ENCODE measurements at regions not wholly inside any gene's neighbourhood (a gene's known extent, or its start where the extent isn't known, plus 50 kb on each side); places are given as distances from the start of the nearest gene placed in this dataset.

DNA sequence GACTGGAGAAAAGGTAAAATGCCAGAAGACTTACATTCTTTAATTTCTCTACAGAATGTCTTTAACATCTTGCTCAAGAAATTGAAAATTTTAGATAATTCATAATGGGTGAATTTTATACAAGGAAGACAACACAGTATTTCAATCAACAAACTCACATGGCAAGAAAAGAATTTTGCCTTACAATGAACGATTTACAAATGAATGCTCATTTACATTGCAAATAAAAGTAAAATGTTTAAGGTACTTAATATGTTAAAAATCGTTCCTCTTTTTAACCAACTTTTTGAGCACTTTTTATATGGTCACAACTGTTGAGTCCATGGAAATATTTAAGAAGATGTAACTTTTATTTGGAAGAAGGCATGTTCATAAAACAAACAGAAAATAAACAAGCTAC is 174.8 kb upstream of the UBE2E2 start:
- TF ChIP-seq, protein P1, sequence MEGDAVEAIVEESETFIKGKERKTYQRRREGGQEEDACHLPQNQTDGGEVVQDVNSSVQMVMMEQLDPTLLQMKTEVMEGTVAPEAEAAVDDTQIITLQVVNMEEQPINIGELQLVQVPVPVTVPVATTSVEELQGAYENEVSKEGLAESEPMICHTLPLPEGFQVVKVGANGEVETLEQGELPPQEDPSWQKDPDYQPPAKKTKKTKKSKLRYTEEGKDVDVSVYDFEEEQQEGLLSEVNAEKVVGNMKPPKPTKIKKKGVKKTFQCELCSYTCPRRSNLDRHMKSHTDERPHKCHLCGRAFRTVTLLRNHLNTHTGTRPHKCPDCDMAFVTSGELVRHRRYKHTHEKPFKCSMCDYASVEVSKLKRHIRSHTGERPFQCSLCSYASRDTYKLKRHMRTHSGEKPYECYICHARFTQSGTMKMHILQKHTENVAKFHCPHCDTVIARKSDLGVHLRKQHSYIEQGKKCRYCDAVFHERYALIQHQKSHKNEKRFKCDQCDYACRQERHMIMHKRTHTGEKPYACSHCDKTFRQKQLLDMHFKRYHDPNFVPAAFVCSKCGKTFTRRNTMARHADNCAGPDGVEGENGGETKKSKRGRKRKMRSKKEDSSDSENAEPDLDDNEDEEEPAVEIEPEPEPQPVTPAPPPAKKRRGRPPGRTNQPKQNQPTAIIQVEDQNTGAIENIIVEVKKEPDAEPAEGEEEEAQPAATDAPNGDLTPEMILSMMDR (tag by site-specific recombination; IDR thresholded peaks at IDR 0.05): no peak
- TF ChIP-seq ZNF791 (tag by site-specific recombination; IDR thresholded peaks at IDR 0.05) (no peak), ZNF423 (tag by site-specific recombination; IDR thresholded peaks at IDR 0.05) (no peak), ZNF629 (tag by site-specific recombination; IDR thresholded peaks at IDR 0.05) (no peak), ZBTB17 (tag by site-specific recombination; IDR thresholded peaks at IDR 0.05) (no peak), ZFHX2 (tag by site-specific recombination; conservative IDR thresholded peaks at IDR 0.05) (no peak), ZNF324 (tag by site-specific recombination; IDR thresholded peaks at IDR 0.05) (no peak), ZSCAN16 (tag by site-specific recombination; IDR thresholded peaks at IDR 0.05) (no peak), ZNF140 (tag by site-specific recombination; IDR thresholded peaks at IDR 0.05) (no peak)
- TF ChIP-seq, protein P2, sequence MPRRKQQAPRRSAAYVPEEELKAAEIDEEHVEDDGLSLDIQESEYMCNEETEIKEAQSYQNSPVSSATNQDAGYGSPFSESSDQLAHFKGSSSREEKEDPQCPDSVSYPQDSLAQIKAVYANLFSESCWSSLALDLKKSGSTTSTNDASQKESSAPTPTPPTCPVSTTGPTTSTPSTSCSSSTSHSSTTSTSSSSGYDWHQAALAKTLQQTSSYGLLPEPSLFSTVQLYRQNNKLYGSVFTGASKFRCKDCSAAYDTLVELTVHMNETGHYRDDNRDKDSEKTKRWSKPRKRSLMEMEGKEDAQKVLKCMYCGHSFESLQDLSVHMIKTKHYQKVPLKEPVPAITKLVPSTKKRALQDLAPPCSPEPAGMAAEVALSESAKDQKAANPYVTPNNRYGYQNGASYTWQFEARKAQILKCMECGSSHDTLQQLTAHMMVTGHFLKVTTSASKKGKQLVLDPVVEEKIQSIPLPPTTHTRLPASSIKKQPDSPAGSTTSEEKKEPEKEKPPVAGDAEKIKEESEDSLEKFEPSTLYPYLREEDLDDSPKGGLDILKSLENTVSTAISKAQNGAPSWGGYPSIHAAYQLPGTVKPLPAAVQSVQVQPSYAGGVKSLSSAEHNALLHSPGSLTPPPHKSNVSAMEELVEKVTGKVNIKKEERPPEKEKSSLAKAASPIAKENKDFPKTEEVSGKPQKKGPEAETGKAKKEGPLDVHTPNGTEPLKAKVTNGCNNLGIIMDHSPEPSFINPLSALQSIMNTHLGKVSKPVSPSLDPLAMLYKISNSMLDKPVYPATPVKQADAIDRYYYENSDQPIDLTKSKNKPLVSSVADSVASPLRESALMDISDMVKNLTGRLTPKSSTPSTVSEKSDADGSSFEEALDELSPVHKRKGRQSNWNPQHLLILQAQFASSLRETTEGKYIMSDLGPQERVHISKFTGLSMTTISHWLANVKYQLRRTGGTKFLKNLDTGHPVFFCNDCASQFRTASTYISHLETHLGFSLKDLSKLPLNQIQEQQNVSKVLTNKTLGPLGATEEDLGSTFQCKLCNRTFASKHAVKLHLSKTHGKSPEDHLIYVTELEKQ (tag by site-specific recombination; IDR thresholded peaks at IDR 0.05; ENCODE audit: borderline replicate concordance): no peak
- TF ChIP-seq, protein P3, sequence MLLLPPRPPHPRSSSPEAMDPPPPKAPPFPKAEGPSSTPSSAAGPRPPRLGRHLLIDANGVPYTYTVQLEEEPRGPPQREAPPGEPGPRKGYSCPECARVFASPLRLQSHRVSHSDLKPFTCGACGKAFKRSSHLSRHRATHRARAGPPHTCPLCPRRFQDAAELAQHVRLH (tag by site-specific recombination; IDR thresholded peaks at IDR 0.05): no peak

Measured in HEK293 (cell line).